HG03575 (cell line): ENCODE measurements at regions not wholly inside any gene's neighbourhood (a gene's known extent, or its start where the extent isn't known, plus 50 kb on each side); places are given as distances from the start of the nearest gene placed in this dataset.
"Not testable (repeated sequence)": the region's sequence is repeated elsewhere in the genome, so short reads cannot be mapped to it uniquely, and the experiment has no call there.

ENCODE experiments used
- ATAC-seq: cut with Tn5 transposase; IDR thresholded peaks from one replicate; pipeline ENCODE4 v1.9.1; 2021; ENCODE audit not compliant: unreplicated experiment, insufficient number of reproducible peaks, low FRiP score; ENCODE audit errors: extremely low read depth

- ATAC-seq, result no peak
Measured at GRCh38 chr18:78875778-78876650, 103.6 kb upstream of the SALL3 start.

- ATAC-seq, result no peak
Measured at GRCh38 chr18:78876868-78877267, 102.8 kb upstream of the SALL3 start.

GRCh38 chr18:78878335-78878734, 101.3 kb upstream of the SALL3 start:
- no peak for ATAC-seq

GRCh38 chr18:78879072-78879883, 100.3 kb upstream of the SALL3 start:
- not testable (repeated sequence) for ATAC-seq

- no peak for ATAC-seq
Measured at GRCh38 chr18:78882585-78882984, 97.0 kb upstream of the SALL3 start.

GRCh38 chr18:78883501-78883900, 96.1 kb upstream of the SALL3 start:
- no peak for ATAC-seq

GRCh38 chr18:78884502-78884901, 95.1 kb upstream of the SALL3 start:
- ATAC-seq, result no peak

- no peak for ATAC-seq
Measured at GRCh38 chr18:78889250-78889649, 90.4 kb upstream of the SALL3 start.

- ATAC-seq, result no peak
Measured at GRCh38 chr18:78890388-78890787, 89.2 kb upstream of the SALL3 start.

- no peak for ATAC-seq
Measured at GRCh38 chr18:78891185-78891762, 88.3 kb upstream of the SALL3 start.

GRCh38 chr18:78892177-78892576, 87.4 kb upstream of the SALL3 start:
- ATAC-seq, result no peak

- ATAC-seq, result no peak
Measured at GRCh38 chr18:78892721-78893120, 86.9 kb upstream of the SALL3 start.

- ATAC-seq, result no peak
Measured at GRCh38 chr18:78893281-78894032, 86.2 kb upstream of the SALL3 start.

- no peak for ATAC-seq
Measured at GRCh38 chr18:78894033-78894305, 85.6 kb upstream of the SALL3 start.

- ATAC-seq, result no peak
Measured at GRCh38 chr18:78895207-78896001, 84.2 kb upstream of the SALL3 start.

- no peak for ATAC-seq
Measured at GRCh38 chr18:78896111-78896905, 83.3 kb upstream of the SALL3 start.

GRCh38 chr18:78898066-78898465, 81.6 kb upstream of the SALL3 start:
- ATAC-seq, result no peak

- ATAC-seq, result no peak
Measured at GRCh38 chr18:78898635-78899034, 81.0 kb upstream of the SALL3 start.
